Left lung (tissue), 4 donors: ENCODE measurements at regions not wholly inside any gene's neighbourhood (a gene's known extent, or its start where the extent isn't known, plus 50 kb on each side); places are given as distances from the start of the nearest gene placed in this dataset.

ENCODE experiments used
- ATAC-seq: fragments of 200-7000 bp; cut with Tn5 transposase; one replicate; pipeline ENCODE4 v1.9.1; 2020; ENCODE audit warnings: moderate library complexity
- DNase-seq, 4 donors: peaks; one replicate each; pipeline ENCODE4 v3.0.0-alpha.2; 2013 to 2020
- H3K27ac ChIP-seq, 2 donors: fragments of 200-600 bp; sonication (generic) in 1 of 2; one replicate each; pipeline versions ENCODE4 v1.5.0 to v1.8.0; 2020 to 2021
- H3K27me3 ChIP-seq, 2 donors: fragments of 200-600 bp; sonication (generic) in 1 of 2; one replicate each; pipeline versions ENCODE4 v1.5.0 to v1.8.0; 2020 to 2021
- H3K36me3 ChIP-seq, 2 donors: fragments of 200-600 bp; sonication (generic) in 1 of 2; one replicate each; pipeline versions ENCODE4 v1.5.0 to v1.8.0; 2020 to 2021
- H3K4me1 ChIP-seq, 2 donors: fragments of 200-600 bp; one replicate each; pipeline ENCODE4 v1.8.0; 2021
- H3K4me3 ChIP-seq, 2 donors: fragments of 200-600 bp; sonication (generic) in 1 of 2; one replicate each; pipeline versions ENCODE4 v1.5.0 to v1.8.0; 2020 to 2021; ENCODE audit warnings: mild to moderate bottlenecking in 1 of 2
- H3K9me3 ChIP-seq, 2 donors: fragments of 200-600 bp; sonication (generic) in 1 of 2; one replicate each; pipeline versions ENCODE4 v1.5.0 to v1.8.0; 2020 to 2021
- intact Hi-C, 2 donors: fragments of 100-400 bp; cut with DNase I; formaldehyde crosslinking; loops; one replicate each; pipeline versions ENCODE4 v1.11.2 to v1.14.2; 2022
- TF ChIP-seq, protein P1 (sequence below), 2 donors: fragments of 200-600 bp; sonication (generic) in 1 of 2; IDR thresholded peaks; one replicate each; pipeline versions ENCODE4 v1.5.0 to v1.8.0; 2021; ENCODE audit warnings: antibody characterized with exemption in 2 of 2
- donor health status: DM: no; HTN: yes; CAD: no.
- donor health status: DM: no; HTN: no; CAD: no.

DNA sequence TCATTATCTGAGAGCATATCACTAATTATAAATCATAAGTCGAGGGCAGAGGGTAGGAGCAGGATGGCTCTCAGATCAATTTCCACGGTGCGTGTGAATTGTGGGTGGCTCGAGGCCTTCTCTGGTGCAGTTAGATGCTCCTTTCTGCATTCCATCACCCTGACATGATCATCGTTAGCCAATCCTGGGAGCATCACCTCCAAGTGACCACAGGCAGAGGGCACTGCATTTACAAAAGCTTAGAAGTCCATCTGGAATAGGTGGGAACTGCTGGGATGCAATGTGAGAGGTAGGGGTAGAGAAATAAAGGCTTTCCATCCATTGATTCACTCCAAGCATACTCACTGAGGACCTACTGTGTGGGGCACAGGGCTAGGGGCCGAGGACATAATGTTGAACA is 538.2 kb upstream of the TBX3 start:
- no peaks in the 10 kb centered on the region for H3K36me3 ChIP-seq
- no peaks in the 10 kb centered on the region for H3K9me3 ChIP-seq
- no peaks in the 10 kb centered on the region for H3K4me1 ChIP-seq
- ATAC-seq (no peak), DNase-seq (no peak)
- intact Hi-C loops = no loop called here
- no peak overlapping the region for H3K4me3 ChIP-seq
- no peaks in the 10 kb centered on the region for H3K27me3 ChIP-seq
- H3K27ac ChIP-seq = no peak overlapping the region
- TF ChIP-seq, protein P1, sequence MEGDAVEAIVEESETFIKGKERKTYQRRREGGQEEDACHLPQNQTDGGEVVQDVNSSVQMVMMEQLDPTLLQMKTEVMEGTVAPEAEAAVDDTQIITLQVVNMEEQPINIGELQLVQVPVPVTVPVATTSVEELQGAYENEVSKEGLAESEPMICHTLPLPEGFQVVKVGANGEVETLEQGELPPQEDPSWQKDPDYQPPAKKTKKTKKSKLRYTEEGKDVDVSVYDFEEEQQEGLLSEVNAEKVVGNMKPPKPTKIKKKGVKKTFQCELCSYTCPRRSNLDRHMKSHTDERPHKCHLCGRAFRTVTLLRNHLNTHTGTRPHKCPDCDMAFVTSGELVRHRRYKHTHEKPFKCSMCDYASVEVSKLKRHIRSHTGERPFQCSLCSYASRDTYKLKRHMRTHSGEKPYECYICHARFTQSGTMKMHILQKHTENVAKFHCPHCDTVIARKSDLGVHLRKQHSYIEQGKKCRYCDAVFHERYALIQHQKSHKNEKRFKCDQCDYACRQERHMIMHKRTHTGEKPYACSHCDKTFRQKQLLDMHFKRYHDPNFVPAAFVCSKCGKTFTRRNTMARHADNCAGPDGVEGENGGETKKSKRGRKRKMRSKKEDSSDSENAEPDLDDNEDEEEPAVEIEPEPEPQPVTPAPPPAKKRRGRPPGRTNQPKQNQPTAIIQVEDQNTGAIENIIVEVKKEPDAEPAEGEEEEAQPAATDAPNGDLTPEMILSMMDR (IDR thresholded peaks at IDR 0.05) = no peak

DNA sequence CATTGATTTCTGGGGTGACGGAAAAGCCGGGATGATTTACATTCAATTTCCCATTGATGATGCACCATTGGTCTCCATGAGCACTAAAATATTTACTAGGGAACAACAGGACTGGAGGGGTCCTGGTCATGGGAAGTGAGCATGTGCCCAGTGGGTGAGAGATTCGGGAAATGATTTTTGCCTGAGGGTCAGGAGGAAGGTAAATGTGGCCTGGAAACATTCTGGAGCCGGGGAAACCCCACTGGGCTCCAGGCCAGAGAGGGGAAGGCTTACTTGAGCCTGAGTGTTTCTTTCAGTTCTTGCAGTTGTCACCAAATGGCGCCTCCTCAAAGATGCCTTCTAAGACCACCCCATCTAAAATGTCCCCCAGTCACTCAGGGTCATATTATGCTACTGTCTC is 532.3 kb upstream of the TBX3 start:
- Histone ChIP-seq H3K27ac (no peak overlapping the region), H3K9me3 (peaks cover 0 to 3% of the 10 kb centered on the region in 2 donors), H3K4me1 (no peaks in the 10 kb centered on the region), H3K36me3 (no peaks in the 10 kb centered on the region), H3K27me3 (no peaks in the 10 kb centered on the region), H3K4me3 (no peak overlapping the region)
- intact Hi-C loops = no loop called here
- DNase-seq = no peak
- TF ChIP-seq, protein P1 (IDR thresholded peaks at IDR 0.05) = no peak
- no peak for ATAC-seq

DNA sequence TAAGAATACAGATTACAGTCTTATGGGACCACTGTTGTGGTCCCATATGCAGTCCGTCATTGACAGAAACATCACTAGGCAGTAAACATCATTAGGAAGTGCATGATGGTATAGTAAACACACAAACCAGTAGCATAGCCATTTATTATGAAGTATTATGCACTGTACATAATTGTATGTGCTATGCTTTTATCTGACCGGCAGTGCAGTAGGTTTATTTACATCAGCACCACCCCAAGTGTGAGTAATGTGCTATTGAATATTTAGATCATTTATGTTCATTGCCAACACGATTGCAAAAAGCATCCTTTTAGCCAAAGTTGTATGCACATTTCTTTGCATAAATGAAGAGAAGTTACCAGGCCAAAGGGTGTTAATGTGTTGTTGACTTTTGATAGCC is 531.6 kb upstream of the TBX3 start:
- no peak for DNase-seq
- intact Hi-C loops = no loop called here

DNA sequence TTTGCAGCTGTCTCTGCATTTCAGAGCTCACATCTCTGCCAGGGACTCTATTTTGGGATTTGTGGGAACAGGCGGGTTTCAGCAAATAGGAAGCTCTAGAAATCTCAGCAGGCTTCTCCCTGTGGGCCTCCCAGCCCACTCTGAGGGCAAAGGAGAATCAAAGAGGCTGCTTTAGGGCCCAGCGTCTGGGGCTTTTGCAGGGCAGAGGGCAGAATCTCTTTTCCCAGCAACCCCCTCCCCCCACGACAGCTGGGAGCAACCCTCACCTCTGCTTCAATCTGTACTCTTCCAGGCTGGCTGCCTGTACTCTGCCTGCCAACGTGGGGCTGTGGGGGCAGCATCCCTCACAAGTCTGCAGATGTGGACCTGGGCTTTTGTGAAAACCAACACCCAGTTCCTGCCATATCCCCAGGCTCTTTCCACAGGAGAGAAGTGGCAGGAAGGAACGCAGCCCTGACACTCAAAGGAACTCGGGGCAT is 529.6 kb upstream of the TBX3 start:
- ATAC-seq = no peak
- intact Hi-C loops = no loop called here

More for the DNA sequence above, 531.6 kb upstream of the TBX3 start:
- Histone ChIP-seq H3K27ac (no peak overlapping the region), H3K4me3 (no peak overlapping the region), H3K4me1 (no peaks in the 10 kb centered on the region), H3K36me3 (no peaks in the 10 kb centered on the region), H3K9me3 (peaks cover 0 to 3% of the 10 kb centered on the region in 2 donors), H3K27me3 (no peaks in the 10 kb centered on the region)
- TF ChIP-seq, protein P1 (IDR thresholded peaks at IDR 0.05) = no peak
- ATAC-seq = no peak

DNA sequence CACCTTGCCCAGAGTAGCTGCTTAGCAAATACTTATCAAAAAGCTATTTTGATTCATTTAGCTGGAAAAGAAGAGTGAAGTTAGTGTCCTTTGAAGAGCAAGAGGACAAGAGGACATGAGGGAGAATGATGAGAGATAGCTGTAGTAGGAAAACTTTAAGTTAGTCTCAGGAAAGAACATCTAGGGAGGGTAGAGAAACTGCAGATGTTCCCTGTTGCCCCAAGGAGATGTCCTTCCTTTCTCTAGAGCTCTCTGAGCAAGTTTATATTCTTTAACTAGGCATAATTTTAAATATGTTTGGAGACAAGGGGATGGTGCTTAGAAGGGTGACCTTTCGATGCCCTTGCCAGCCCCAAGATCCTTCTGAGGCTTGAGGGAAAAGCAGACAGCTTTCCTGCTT is 529.1 kb upstream of the TBX3 start:
- DNase-seq (no peak), ATAC-seq (no peak)
- no peaks in the 10 kb centered on the region for H3K36me3 ChIP-seq
- H3K27me3 ChIP-seq = no peaks in the 10 kb centered on the region
- intact Hi-C loops = no loop called here
- H3K27ac ChIP-seq = no peak overlapping the region
- TF ChIP-seq, protein P1 (IDR thresholded peaks at IDR 0.05) = no peak
- peaks cover 0 to 3% of the 10 kb centered on the region in 2 donors for H3K9me3 ChIP-seq
- H3K4me1 ChIP-seq = no peaks in the 10 kb centered on the region
- H3K4me3 ChIP-seq = no peak overlapping the region

More for the DNA sequence above, 529.6 kb upstream of the TBX3 start:
- DNase-seq = no peak
- Histone ChIP-seq H3K36me3 (no peaks in the 10 kb centered on the region), H3K27me3 (no peaks in the 10 kb centered on the region), H3K4me3 (no peak overlapping the region), H3K27ac (no peak overlapping the region), H3K4me1 (no peaks in the 10 kb centered on the region), H3K9me3 (peaks cover 0 to 3% of the 10 kb centered on the region in 2 donors)
- TF ChIP-seq, protein P1 (IDR thresholded peaks at IDR 0.05) = no peak
